GM19372 (cell line): ENCODE measurements at regions not wholly inside any gene's neighbourhood (a gene's known extent, or its start where the extent isn't known, plus 50 kb on each side); places are given as distances from the start of the nearest gene placed in this dataset.

Experiments
- ATAC-seq: cut with Tn5 transposase; IDR thresholded peaks from one replicate; pipeline ENCODE4 v1.9.1; 2021; ENCODE audit warnings: mild to moderate bottlenecking, low read depth, moderate library complexity; ENCODE audit not compliant: unreplicated experiment

GRCh38 chr1:25063591-25064416 lies 133.7 kb upstream of the RUNX3 start:
- no peak for ATAC-seq

- no peak for ATAC-seq
Observed at GRCh38 chr1:25062621-25063255, 132.7 kb upstream of the RUNX3 start.

GRCh38 chr1:25061261-25061995 lies 131.4 kb upstream of the RUNX3 start:
- no peak for ATAC-seq

- no peak for ATAC-seq
Observed at GRCh38 chr1:25057188-25057587, 127.1 kb upstream of the RUNX3 start.

GRCh38 chr1:25056536-25056935 lies 126.5 kb upstream of the RUNX3 start:
- ATAC-seq: no peak

GRCh38 chr1:25055961-25056360 lies 125.9 kb upstream of the RUNX3 start:
- no peak for ATAC-seq

GRCh38 chr1:25055324-25055780 lies 125.3 kb upstream of the RUNX3 start:
- ATAC-seq: no peak

- ATAC-seq: no peak
Observed at GRCh38 chr1:25054526-25055323, 124.6 kb upstream of the RUNX3 start.

- ATAC-seq: no peak
Observed at GRCh38 chr1:25053576-25054250, 123.6 kb upstream of the RUNX3 start.

GRCh38 chr1:25051906-25052305 lies 121.8 kb upstream of the RUNX3 start:
- ATAC-seq: no peak

GRCh38 chr1:25051504-25051903 lies 121.4 kb upstream of the RUNX3 start:
- no peak for ATAC-seq

GRCh38 chr1:25050165-25050564 lies 120.1 kb upstream of the RUNX3 start:
- ATAC-seq: no peak

- no peak for ATAC-seq
Observed at GRCh38 chr1:25049190-25049589, 119.1 kb upstream of the RUNX3 start.

GRCh38 chr1:25048728-25049127 lies 118.7 kb upstream of the RUNX3 start:
- no peak for ATAC-seq

GRCh38 chr1:25047506-25048240 lies 117.6 kb upstream of the RUNX3 start:
- ATAC-seq: no peak

GRCh38 chr1:25046194-25046532 lies 116.1 kb upstream of the RUNX3 start:
- ATAC-seq: no peak

GRCh38 chr1:25045480-25046193 lies 115.6 kb upstream of the RUNX3 start:
- no peak for ATAC-seq

GRCh38 chr1:25043228-25043580 lies 113.1 kb upstream of the RUNX3 start:
- no peak for ATAC-seq
